ENCODE measurements at regions not wholly inside any gene's neighbourhood (a gene's known extent, or its start where the extent isn't known, plus 50 kb on each side); places are given as distances from the start of the nearest gene placed in this dataset.

GRCh38 chr11:70531281-70532065 lies 133.1 kb downstream of the CTTN start:
- Histone ChIP-seq H3K4me3 (no peak overlapping the region), H3K36me3 (ENCODE audit: low read depth) (no peaks in the 10 kb centered on the region), H4K20me1 (ENCODE audit: insufficient read depth) (no peaks in the 10 kb centered on the region), H3K9ac (no peak overlapping the region), H3K9me3 (ENCODE audit: low read depth) (no peaks in the 10 kb centered on the region), H3K27me3 (replicated peaks; ENCODE audit: insufficient read depth) (no peaks in the 10 kb centered on the region), H3K9me2 (ENCODE audit: insufficient read depth) (no peaks in the 10 kb centered on the region), H3F3A (ENCODE audit: insufficient read depth) (no peaks in the 10 kb centered on the region), H2AFZ (no peak overlapping the region), H3K79me2 (ENCODE audit: insufficient read depth) (no peaks in the 10 kb centered on the region), H3K4me2 (ENCODE audit: unreplicated experiment) (no peak overlapping the region), H3K27ac (no peak overlapping the region), H3K4me1 (ENCODE audit: insufficient read depth) (no peaks in the 10 kb centered on the region)
- in situ Hi-C loops (cut with MboI): no loop called here
- TF ChIP-seq EZH2 (IDR thresholded peaks at IDR 0.05; ENCODE audit: insufficient read depth, poor library complexity, severe bottlenecking) (no peak), EZH2phosphoT487 (IDR thresholded peaks at IDR 0.05; ENCODE audit: insufficient read depth, low read depth) (no peak)
- 53 to 55% methylated on average over 17 of the region's 18 CpGs for WGBS, 2 experiments (ENCODE audit: low coverage in 1 of 2, low lambda C conversion rate in 2 of 2, missing lambda C conversion rate in 2 of 2)
- no peak for DNase-seq

DNA sequence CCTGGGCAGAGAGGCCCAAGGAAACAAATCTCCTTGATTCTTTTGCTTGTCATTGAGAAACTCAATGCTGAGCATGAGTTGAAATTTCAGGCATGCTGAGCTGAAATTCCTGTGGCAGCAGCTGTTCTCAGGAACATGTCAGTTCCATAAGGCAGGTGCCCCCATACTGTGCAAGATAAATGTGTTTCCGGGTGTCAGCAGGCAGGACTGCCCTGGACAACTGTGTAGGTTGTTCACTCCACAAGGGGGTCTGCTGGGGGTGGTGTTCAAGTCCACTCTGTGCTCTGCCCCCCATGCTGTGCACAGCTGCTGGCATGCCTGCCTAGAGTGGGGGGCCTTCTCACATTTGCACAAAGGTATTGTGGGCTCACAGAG lies 133.7 kb downstream of the CTTN start:
- H3K9me3 ChIP-seq (ENCODE audit: low read depth): no peaks in the 10 kb centered on the region
- no peak for DNase-seq
- 80 to 82% methylated on average over 1 of the region's 1 CpG for WGBS, 2 experiments (ENCODE audit: low coverage in 1 of 2, low lambda C conversion rate in 2 of 2, missing lambda C conversion rate in 2 of 2)

GRCh38 chr11:70532731-70533130 lies 134.4 kb downstream of the CTTN start:
- no peaks in the 10 kb centered on the region for H3K9me3 ChIP-seq (ENCODE audit: low read depth)
- no peak overlapping the region for H2AFZ ChIP-seq
- H3K79me2 ChIP-seq (ENCODE audit: insufficient read depth): no peaks in the 10 kb centered on the region
- 46 to 47% methylated on average over 15 of the region's 15 CpGs for WGBS, 2 experiments (ENCODE audit: low coverage in 1 of 2, low lambda C conversion rate in 2 of 2, missing lambda C conversion rate in 2 of 2)
- H3K4me1 ChIP-seq (ENCODE audit: insufficient read depth): no peaks in the 10 kb centered on the region
- no peak overlapping the region for H3K4me2 ChIP-seq (ENCODE audit: unreplicated experiment)
- TF ChIP-seq EZH2 (IDR thresholded peaks at IDR 0.05; ENCODE audit: insufficient read depth, poor library complexity, severe bottlenecking) (no peak), EZH2phosphoT487 (IDR thresholded peaks at IDR 0.05; ENCODE audit: insufficient read depth, low read depth) (no peak)
- no peaks in the 10 kb centered on the region for H3F3A ChIP-seq (ENCODE audit: insufficient read depth)
- no peaks in the 10 kb centered on the region for H3K27me3 ChIP-seq (replicated peaks; ENCODE audit: insufficient read depth)
- no peak overlapping the region for H3K4me3 ChIP-seq
- in situ Hi-C loops (cut with MboI): no loop called here
- no peak overlapping the region for H3K9ac ChIP-seq
- H3K9me2 ChIP-seq (ENCODE audit: insufficient read depth): no peaks in the 10 kb centered on the region
- H3K36me3 ChIP-seq (ENCODE audit: low read depth): no peaks in the 10 kb centered on the region
- peak; percentile 31 for DNase-seq
- no peaks in the 10 kb centered on the region for H4K20me1 ChIP-seq (ENCODE audit: insufficient read depth)
- H3K27ac ChIP-seq: no peak overlapping the region

More for the DNA sequence above, 133.7 kb downstream of the CTTN start:
- no peaks in the 10 kb centered on the region for H3K27me3 ChIP-seq (replicated peaks; ENCODE audit: insufficient read depth)
- no peaks in the 10 kb centered on the region for H3F3A ChIP-seq (ENCODE audit: insufficient read depth)
- no peak overlapping the region for H3K4me2 ChIP-seq (ENCODE audit: unreplicated experiment)
- no peaks in the 10 kb centered on the region for H3K36me3 ChIP-seq (ENCODE audit: low read depth)
- no peak overlapping the region for H3K9ac ChIP-seq
- H3K9me2 ChIP-seq (ENCODE audit: insufficient read depth): no peaks in the 10 kb centered on the region
- no peak overlapping the region for H2AFZ ChIP-seq
- H3K4me3 ChIP-seq: no peak overlapping the region
- H3K79me2 ChIP-seq (ENCODE audit: insufficient read depth): no peaks in the 10 kb centered on the region
- H3K27ac ChIP-seq: no peak overlapping the region
- H4K20me1 ChIP-seq (ENCODE audit: insufficient read depth): no peaks in the 10 kb centered on the region
- H3K4me1 ChIP-seq (ENCODE audit: insufficient read depth): no peaks in the 10 kb centered on the region
- TF ChIP-seq EZH2 (IDR thresholded peaks at IDR 0.05; ENCODE audit: insufficient read depth, poor library complexity, severe bottlenecking) (no peak), EZH2phosphoT487 (IDR thresholded peaks at IDR 0.05; ENCODE audit: insufficient read depth, low read depth) (no peak)
- in situ Hi-C loops (cut with MboI): no loop called here

DNA sequence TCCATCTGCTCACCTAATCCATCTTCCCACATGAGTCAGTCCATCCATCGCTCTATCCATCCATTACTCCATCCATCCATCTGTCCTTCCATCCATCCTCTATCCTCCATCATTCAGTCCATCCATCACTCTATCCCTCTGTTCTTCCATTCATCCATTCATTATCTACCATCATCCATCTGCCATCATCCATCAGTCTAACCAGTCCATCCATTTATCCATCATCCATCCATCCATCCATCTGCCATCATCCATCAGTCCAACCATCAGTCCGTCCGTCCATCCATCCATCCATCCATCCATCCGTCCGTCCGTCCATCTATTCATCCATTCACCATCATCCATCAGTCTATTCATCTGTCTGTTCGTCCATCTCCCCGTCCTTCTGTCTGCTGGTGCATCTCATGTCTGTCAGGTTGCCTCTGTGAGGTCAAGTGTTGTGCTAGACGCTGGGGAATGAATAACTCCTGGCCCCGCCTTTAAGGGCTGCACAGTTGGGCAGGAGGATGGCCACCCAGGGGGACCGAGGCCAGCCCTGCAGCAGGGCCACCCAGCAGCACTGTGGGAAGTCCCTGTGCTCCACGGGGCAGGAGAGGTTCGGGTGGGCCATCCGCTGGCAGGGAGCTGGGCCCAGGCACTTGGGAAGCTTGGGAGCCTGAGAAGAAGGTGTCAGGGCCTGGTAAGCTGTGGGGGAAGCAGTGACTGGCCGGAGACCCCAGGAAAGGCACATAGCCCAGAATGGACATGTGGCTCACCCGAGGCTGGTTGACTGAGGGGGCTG lies 137.1 kb downstream of the CTTN start:
- H3K4me3 ChIP-seq: no peak overlapping the region
- no peak overlapping the region for H3K4me2 ChIP-seq (ENCODE audit: unreplicated experiment)
- H3K27me3 ChIP-seq (replicated peaks; ENCODE audit: insufficient read depth): no peaks in the 10 kb centered on the region
- H3K9ac ChIP-seq: no peak overlapping the region
- DNase-seq: no peak
- no peaks in the 10 kb centered on the region for H4K20me1 ChIP-seq (ENCODE audit: insufficient read depth)
- H3K9me3 ChIP-seq (ENCODE audit: low read depth): no peaks in the 10 kb centered on the region
- H3K4me1 ChIP-seq (ENCODE audit: insufficient read depth): no peaks in the 10 kb centered on the region
- no peaks in the 10 kb centered on the region for H3K9me2 ChIP-seq (ENCODE audit: insufficient read depth)
- no peak overlapping the region for H2AFZ ChIP-seq
- H3K27ac ChIP-seq: no peak overlapping the region
- H3K79me2 ChIP-seq (ENCODE audit: insufficient read depth): no peaks in the 10 kb centered on the region
- in situ Hi-C loops (cut with MboI): no loop called here
- no peaks in the 10 kb centered on the region for H3F3A ChIP-seq (ENCODE audit: insufficient read depth)
- no peaks in the 10 kb centered on the region for H3K36me3 ChIP-seq (ENCODE audit: low read depth)
- TF ChIP-seq EZH2 (IDR thresholded peaks at IDR 0.05; ENCODE audit: insufficient read depth, poor library complexity, severe bottlenecking): no peak
- TF ChIP-seq EZH2phosphoT487 (IDR thresholded peaks at IDR 0.05; ENCODE audit: insufficient read depth, low read depth): no peak
- 51 to 58% methylated on average over 16 of the region's 16 CpGs for WGBS, 2 experiments (ENCODE audit: low coverage in 1 of 2, low lambda C conversion rate in 2 of 2, missing lambda C conversion rate in 2 of 2)

Measured in GM23248 (cell line).